CD4-positive, alpha-beta T cell treated with Interleukin-17A for 1 hour (primary cell): ENCODE measurements at regions not wholly inside any gene's neighbourhood (a gene's known extent, or its start where the extent isn't known, plus 50 kb on each side); places are given as distances from the start of the nearest gene placed in this dataset.
"Not testable (repeated sequence)": the region's sequence is repeated elsewhere in the genome, so short reads cannot be mapped to it uniquely, and the experiment has no call there.

Source experiments
- DNase-seq: peaks from one replicate; pipeline ENCODE4 v3.0.0-alpha.2; 2020

GRCh38 chr1:65527707-65528503, 107.4 kb downstream of the LEPR start:
- no peak for DNase-seq

DNA sequence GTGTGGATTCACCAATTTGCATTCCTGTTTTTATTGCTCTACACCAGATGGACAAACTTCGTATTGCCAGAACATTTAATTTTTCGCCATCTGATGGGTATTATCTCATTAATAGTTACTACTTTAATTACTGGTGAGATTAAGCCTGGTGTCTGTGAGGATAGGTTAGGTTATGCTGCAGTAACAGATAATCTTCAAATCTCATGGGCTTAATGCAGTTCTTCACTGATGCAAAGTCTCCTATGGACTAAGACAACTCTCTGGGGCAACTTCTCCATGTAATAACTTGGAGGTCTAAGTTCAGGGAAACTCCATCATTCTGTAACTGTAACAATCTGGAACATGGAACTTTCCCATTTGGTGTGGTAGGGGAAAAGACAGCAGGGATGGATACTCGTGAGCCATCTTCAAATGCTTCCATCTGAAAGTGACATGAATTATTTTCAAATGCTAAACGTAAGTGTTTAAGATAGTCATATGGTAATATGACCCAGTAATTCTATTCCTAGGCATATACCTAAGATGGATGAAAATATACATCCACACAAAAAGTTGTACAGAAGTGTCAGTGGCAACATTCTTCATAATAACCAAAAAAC, 111.6 kb downstream of the LEPR start:
- DNase-seq, result no peak

GRCh38 chr1:65535981-65536380, 115.5 kb downstream of the LEPR start:
- no peak for DNase-seq

DNA sequence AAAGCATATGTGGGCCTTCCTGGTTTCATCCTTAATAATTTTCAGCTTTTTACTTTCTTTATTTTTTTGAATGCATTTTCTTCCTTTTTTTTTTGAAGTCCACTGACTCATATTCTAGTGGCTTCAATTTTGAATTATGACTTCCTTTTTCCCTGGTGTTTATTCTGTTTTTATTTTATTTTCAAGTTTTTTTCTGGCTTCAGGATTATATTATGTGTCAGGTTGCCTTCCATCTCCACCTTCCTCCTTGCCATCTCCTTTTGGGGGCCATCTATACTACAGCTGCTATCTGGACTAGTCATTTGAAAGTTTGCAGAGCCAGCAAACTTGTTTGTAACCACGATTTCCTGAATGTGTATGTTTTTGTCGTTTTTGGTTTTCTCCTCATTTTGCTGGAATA, 117.6 kb downstream of the LEPR start:
- DNase-seq, result no peak

DNA sequence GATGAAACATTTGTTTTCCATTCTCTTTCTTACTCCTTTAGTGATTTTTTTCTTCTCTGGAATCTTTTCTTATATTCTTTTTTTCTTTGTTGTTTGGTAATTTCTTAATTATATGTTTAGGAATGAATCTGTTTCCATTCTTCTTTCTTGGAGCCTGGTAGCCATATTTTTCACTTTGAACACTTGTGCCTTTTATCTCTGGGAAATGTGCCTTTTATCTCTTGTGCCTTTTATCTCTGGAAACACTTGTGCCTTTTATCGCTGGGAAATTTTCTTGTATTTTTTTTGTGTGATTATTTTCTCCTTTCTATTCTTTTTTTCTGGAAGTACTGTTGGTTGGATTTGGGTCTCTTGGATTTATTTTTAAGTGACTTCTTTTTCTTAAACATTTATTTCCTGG, 118.2 kb downstream of the LEPR start:
- DNase-seq, result no peak

DNA sequence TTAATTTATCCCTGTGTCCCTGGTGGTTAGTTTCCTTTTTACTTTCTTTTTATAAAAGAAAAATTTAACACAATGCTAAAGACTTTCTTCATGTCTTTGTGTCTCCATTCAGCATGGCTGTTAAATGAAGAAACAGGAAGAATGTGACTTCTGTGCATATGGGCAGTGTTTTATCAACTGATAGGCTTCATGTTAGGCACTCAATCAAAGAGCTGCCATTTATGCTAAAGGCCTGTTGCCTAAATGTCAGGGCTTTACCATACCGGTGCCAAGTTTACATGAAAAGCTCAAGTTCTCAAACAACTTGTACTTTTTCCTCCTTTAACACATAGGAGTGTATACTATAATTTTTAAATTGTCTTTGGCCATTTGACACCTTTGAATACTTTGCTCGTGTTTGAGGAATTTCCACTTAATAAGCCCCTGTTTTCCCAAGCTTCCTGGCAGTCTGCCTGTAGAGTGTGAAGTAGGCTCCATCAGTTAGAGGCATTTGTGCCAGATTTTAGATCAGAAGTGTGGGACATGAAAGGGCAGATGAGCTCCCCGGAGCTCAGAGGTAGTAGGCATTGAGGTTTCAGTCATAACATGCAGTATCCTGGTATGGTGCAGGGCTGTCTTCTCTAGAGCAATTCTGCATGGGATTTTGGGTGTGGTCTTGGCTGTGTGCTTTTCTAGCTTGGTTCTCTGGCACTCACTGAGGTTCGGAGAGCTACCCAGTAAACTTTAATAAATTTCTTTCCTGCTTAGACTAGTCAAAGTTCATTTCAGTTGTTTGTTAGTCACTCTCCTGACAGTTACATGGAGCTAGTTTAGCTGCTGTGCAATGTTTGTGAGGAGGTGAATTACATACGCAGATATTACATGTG, 119.0 kb downstream of the LEPR start:
- DNase-seq, result no peak

DNA sequence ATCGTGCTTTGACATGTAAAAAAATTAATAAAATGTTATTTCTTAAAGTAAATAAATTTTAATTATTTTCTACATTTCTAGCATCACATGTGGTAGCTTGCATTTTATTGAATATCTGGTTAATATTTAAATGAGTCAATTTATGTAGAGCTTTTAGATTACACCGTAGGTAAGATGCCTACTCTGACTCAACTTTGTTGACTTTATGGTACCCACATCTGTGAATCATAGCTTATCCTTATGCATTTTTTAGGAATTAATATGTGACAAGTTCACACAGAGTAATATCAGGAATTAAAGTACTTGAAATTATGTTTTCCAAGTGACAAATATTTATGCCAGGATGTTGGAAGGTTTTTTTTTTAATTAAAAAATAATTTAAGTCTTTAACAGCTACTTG, 120.7 kb downstream of the LEPR start:
- no peak for DNase-seq

DNA sequence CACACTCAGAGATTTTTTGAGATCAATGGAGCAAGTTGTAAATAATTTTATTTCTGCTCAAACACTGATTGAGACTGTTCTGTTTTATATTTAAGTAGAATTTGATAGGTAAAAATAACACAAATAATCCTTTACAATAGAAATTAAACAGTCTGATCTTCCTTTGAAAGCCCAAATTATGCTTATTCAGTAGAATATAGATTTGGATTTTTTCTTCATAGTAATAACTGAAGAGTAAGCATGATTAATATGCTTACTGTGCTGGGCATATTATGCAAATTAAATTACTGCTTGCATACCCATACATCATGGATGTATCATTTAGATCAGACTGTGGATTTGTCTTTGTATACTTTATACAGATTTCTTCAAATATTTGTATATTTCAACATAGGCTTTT, 121.4 kb downstream of the LEPR start:
- no peak for DNase-seq

DNA sequence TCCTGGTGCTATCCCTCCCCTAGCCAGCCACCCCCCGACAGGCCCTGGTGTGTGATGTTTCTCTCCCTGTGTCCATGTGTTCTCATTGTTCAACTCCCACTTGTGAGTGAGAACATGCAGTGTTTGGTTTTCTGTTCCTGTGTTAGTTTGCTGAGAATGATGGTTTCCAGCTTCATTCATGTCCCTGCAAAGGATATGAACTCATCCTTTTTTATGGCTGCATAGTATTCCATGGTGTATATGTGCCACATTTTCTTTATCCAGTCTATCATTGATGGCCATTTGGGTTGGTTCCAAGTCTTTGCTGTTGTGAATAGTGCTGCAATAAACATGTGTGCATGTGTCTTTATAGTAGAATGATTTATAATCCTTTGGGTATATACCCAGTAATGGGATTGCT, 122.1 kb downstream of the LEPR start:
- not testable (repeated sequence) for DNase-seq

- not testable (repeated sequence) for DNase-seq
Observed at GRCh38 chr1:65550306-65551010, 130.0 kb downstream of the LEPR start.

DNA sequence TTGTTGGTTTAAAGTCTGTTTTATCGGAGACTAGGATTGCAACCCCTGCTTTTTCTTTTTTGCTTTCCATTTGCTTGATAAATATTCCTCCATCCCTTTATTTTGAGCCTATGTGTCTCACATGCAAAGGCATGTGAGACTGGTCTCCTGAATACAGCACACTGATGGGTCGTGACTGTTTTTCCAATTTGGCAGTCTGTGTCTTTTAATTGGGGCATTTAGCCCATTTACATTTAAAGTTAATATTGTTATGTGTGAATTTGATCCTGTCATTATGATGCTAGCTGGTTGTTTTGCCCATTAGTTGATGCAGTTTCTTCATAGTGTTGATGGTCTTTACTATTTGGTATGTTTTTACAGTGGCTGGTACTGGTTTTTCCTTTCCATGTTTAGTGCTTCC, 132.0 kb downstream of the LEPR start:
- not testable (repeated sequence) for DNase-seq

- DNase-seq, result not testable (repeated sequence)
Observed at GRCh38 chr1:65554086-65554764, 133.8 kb downstream of the LEPR start.

DNA sequence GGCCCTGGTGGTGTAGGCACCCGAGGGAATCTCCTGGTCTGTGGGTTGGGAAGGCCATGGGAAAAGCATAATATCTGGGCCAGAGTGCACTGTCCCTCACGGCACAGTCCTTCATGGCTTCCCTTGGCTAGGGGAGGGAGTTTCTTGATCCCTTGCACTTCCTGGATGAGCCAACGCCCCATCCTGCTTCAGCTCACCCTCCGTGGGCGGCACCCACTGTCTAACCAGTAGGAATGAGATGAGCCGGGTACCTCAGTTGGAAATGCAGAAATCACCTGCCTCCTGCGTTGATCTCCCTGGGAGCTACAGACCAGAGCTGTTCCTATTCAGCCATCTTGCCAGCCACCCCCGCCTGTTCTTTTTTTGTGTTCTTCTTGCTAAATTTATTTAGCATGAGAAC, 134.4 kb downstream of the LEPR start:
- no peak for DNase-seq

GRCh38 chr1:65558215-65558614, 137.7 kb downstream of the LEPR start:
- DNase-seq, result no peak

DNA sequence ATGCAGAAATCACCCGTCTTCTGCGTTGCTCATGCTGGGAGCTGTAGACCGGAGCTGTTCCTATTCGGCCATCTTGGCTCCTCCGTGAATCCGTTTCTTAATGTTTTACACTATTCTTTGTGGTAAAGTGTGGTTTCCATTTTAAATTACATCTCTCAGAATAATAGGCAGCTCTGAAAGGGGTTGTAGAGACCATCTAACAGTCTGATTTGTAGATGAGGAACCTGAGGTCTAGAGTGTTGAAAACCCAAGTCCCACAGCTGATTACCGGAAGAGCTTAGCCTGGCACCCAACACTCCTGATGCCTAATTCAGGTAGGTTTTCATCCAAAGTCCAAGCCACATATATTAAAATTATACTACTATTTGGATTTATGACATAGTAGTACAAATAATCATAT, 144.0 kb downstream of the LEPR start:
- no peak for DNase-seq

DNA sequence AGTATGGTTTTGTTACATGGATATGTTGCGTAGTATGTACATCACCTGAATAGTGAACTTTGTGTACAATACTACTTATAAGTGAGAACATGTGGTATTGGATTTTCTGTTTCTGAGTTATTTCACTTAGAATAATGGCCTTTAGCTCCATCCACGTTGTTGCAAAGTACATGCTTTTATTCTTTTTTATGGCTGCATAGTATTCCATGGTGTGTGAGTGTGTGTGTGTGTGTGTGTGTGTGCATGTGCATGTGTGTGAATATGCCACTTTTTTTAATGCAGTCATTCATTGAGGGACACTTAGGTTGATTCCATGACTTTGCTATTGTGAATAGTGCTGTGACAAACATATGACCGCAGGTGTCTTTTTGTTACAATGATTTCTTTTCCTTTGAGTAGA, 147.8 kb downstream of the LEPR start:
- no peak for DNase-seq

- DNase-seq, result no peak
Observed at GRCh38 chr1:65572701-65573421, 152.4 kb downstream of the LEPR start.

DNA sequence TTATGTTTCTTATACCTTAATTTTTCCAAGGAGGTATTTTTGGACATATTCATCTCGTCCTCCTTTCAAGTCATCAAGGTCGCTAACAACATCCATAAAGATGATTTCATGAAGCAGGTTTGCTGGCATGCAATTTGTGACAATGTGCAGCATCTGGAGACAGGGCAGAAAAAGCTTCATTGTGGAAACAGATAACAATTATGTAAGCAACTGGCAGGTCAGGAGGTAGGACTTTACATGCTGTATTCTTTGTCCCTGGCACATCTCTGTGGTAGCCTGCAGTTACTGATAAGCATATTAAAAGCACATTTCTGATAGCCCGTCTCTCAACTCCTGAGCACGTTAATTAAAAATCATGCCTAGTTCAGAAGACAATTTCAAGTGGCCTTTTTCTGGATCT, 156.8 kb downstream of the LEPR start:
- no peak for DNase-seq

GRCh38 chr1:65577982-65578381, 157.5 kb downstream of the LEPR start:
- DNase-seq, result not testable (repeated sequence)

- no peak for DNase-seq
Observed at GRCh38 chr1:65581119-65581518, 160.7 kb downstream of the LEPR start.

GRCh38 chr1:65584399-65584798, 163.9 kb downstream of the LEPR start:
- no peak for DNase-seq

DNA sequence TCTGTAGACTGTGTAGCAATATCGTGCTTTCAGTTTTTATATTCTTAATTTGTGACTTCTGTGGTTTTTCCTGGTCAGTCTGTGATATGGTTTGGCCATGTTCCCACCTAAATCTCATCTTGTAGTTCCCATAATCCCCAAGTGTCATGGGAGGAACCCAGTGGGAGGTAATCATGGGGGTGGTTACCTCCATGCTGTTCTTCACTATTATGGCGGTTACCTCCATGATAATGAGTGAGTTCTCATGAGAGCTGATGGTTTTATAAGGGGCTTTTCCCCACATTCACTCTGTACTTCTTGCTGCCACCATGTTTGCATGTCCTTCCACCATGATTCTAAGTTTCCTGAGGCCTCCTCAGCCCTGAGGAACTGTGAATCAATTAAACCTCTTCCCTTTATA, 169.8 kb downstream of the LEPR start:
- no peak for DNase-seq
